ENCODE measurements at regions not wholly inside any gene's neighbourhood (a gene's known extent, or its start where the extent isn't known, plus 50 kb on each side); places are given as distances from the start of the nearest gene placed in this dataset.
"Not testable (repeated sequence)": the region's sequence is repeated elsewhere in the genome, so short reads cannot be mapped to it uniquely, and the experiment has no call there.

GRCh38 chr10:81439445-81439844 lies 435.5 kb upstream of the NRG3 start:
- TF ChIP-seq CTCF (conservative IDR thresholded peaks at IDR 0.05; ENCODE audit: low read length), result no peak
- DNase-seq (ENCODE audit: low read depth), result no peak
- H3K4me3 ChIP-seq (ENCODE audit: low read length), result no peak overlapping the region

DNA sequence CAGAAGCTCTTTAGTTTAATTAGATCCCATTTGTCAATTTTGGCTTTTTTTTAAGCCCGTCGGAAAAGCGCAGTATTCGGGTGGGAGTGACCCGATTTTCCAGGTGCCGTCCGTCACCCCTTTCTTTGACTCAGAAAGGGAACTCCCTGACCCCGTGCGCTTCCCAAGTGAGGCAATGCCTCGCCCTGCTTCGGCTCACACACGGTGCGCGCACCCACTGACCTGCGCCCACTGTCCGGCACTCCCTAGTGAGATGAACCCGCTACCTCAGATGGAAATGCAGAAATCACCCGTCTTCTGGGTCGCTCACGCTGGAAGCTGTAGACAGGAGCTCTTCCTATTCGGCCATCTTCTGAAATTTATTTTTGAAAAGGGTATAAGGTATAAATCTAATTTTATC lies 433.4 kb upstream of the NRG3 start:
- DNase-seq (ENCODE audit: low read depth); H3K4me3 ChIP-seq (ENCODE audit: low read length): not testable (repeated sequence)

DNA sequence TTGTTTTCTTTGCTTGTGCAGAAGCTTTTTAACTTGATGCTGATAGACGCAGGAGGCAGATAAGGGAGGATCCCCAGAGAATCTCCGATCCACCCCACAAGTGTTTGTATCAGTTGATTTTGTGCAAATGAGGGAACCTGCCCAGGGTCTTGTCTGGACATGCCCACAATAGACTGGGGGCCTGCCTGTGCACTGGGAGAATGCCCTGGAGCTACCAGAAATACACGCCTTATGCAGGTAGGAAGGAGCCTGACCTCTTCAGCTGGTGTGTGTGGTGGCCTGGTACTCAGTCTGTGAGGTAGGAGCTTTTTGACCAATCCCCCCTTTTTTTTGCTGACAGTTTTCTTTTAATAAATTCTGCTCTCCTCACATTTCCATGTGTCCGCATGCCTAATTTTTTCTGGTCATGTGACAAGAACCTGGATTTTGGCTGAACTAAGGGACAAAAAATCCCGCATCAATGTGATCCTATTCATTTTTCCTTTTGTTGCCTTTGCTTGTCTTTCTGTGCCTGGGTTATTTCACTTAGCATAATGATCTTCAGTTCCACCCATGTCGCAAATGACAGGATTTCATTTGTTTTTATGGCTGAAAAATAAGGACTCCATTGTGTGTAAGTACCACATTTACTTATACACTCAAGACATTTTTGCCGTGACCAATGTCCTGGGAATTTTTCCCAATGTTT lies 430.6 kb upstream of the NRG3 start:
- no peak for TF ChIP-seq CTCF (conservative IDR thresholded peaks at IDR 0.05; ENCODE audit: low read length)
- H3K4me3 ChIP-seq (ENCODE audit: low read length), result no peak overlapping the region
- DNase-seq (ENCODE audit: low read depth), result no peak

DNA sequence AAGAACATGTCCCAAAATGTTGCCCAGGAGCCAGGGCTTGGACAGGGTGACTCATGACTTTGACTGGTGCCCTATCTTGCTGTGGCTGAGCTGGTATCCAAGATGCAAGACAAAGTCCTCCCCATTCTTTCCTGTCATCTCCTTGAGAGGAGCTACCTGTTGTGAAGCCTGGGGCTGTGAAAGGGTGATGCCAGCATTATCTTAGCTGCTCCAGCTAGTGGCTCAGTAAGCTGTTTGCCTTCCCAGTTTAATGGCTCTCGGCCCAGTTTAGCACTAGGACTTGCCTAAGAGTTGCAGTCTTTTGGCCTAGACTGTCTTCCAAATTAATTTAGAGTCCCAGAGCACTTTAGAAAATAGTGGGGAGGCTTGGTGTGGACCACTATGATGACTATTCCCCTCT lies 424.3 kb upstream of the NRG3 start:
- no peak overlapping the region for H3K4me3 ChIP-seq (ENCODE audit: low read length)
- TF ChIP-seq CTCF (conservative IDR thresholded peaks at IDR 0.05; ENCODE audit: low read length), result no peak
- no peak for DNase-seq (ENCODE audit: low read depth)

DNA sequence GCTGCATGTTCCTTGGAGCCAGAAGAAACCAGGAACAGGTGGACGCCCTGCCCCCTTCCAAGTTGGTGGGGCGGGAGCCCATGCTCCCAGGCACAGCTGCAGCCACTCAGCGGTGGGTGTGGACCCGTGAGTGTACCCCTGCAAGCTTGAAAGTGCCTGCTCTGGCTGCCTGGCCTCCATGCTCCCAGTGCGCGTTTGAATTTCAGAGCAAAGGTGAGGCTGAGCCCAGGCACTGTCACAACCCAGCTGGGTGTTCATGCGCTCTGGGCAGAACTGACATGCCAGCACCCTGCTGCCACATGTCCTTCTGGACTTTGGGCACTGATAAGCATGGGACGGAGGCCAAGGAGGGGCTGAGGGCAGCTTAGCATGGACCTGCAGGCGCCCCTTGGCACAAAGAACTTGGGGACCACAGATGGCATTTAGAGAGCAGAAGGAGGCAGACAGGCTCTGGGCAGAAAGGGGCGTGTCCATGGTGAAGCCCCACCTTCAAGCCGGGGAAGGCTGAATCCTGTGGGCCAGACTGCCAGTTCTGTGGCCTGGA lies 402.0 kb upstream of the NRG3 start:
- no peak overlapping the region for H3K4me3 ChIP-seq (ENCODE audit: low read length)
- DNase-seq (ENCODE audit: low read depth), result no peak
- TF ChIP-seq CTCF (conservative IDR thresholded peaks at IDR 0.05; ENCODE audit: low read length), result no peak

DNA sequence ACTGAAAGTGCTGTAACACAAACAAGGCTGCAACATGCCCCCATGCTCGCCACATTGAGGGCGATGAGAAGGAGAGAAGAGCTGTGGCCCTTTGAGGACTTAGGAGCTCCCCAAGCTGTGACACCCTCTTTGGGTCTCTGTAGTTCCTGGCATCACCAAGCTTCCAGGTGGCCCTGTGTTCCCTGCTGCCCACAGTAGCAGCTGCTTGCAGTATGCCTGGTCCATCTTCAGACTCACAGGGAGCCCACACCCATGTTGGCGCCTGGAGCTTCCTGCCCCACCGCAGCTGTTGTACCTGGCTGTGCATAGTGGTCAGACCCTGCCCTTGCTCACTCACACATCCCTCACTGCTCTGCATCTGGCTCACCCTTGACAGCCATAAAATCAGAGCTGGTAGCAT lies 401.2 kb upstream of the NRG3 start:
- H3K4me3 ChIP-seq (ENCODE audit: low read length), result no peak overlapping the region
- TF ChIP-seq CTCF (conservative IDR thresholded peaks at IDR 0.05; ENCODE audit: low read length), result no peak
- DNase-seq (ENCODE audit: low read depth), result no peak

DNA sequence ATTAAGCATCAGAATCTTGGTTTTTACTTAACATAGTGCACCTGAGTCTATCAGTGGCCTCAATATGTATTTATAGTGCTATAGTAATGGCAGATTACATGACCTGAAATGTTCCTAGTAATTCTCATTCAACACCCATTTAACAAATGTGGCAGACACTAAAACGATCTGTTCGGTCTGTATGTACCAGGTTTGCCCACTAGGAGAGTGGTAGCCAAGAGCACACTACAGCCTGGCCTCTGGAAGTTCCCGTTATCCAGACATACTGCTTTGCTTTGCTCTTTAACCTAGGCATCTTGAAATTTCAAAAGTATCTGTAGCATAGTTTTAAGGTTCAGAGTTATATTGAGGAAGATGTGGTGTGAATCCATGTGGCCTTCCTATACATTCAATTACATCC lies 395.7 kb upstream of the NRG3 start:
- no peak overlapping the region for H3K4me3 ChIP-seq (ENCODE audit: low read length)
- no peak for TF ChIP-seq CTCF (conservative IDR thresholded peaks at IDR 0.05; ENCODE audit: low read length)
- DNase-seq (ENCODE audit: low read depth), result no peak
